H9 (cell line): ENCODE measurements at regions not wholly inside any gene's neighbourhood (a gene's known extent, or its start where the extent isn't known, plus 50 kb on each side); places are given as distances from the start of the nearest gene placed in this dataset.
A peak's percentile ranks its signal among the peaks of the same experiment; 100 is the strongest.

Experiments
- DNase-seq: peaks from one replicate; pipeline ENCODE4 v3.0.0-alpha.2; 2017
- H2AFZ ChIP-seq: one replicate; pipeline ENCODE4 v1.6.1; 2013; ENCODE audit warnings: mild to moderate bottlenecking, low read length, control low read depth, moderate library complexity
- H2AK5ac ChIP-seq: 2 replicates; pipeline ENCODE4 v1.6.1; 2013; ENCODE audit warnings: low read length, control low read depth, mixed read lengths; ENCODE audit not compliant: insufficient read length
- H2BK120ac ChIP-seq: one replicate; pipeline ENCODE4 v1.6.1; 2013; ENCODE audit warnings: low read depth, mild to moderate bottlenecking, low read length, control low read depth, inconsistent platforms; ENCODE audit not compliant: poor library complexity, severe bottlenecking
- H2BK12ac ChIP-seq: 2 replicates; pipeline ENCODE4 v1.6.1; 2013; ENCODE audit warnings: low read length, control low read depth, mixed read lengths, low read depth; ENCODE audit not compliant: insufficient read length
- H2BK15ac ChIP-seq: 2 replicates; pipeline ENCODE4 v1.6.1; 2013; ENCODE audit warnings: low read depth, low read length, control low read depth
- H2BK20ac ChIP-seq: one replicate; pipeline ENCODE4 v1.6.1; 2013; ENCODE audit warnings: low read depth, mild to moderate bottlenecking, low read length, control low read depth, inconsistent platforms; ENCODE audit not compliant: poor library complexity, severe bottlenecking
- H2BK5ac ChIP-seq: 2 replicates; pipeline ENCODE4 v1.6.1; 2013; ENCODE audit warnings: low read length, control low read depth, mixed read lengths; ENCODE audit not compliant: insufficient read length
- H3K14ac ChIP-seq: 2 replicates; pipeline ENCODE4 v1.6.1; 2013; ENCODE audit warnings: low read length, control low read depth; ENCODE audit not compliant: insufficient read depth
- H3K18ac ChIP-seq: 2 replicates; pipeline ENCODE4 v1.6.1; 2013; ENCODE audit warnings: low read depth, mild to moderate bottlenecking, mixed read lengths, low read length, control low read depth; ENCODE audit not compliant: insufficient read length
- H3K23ac ChIP-seq: 2 replicates; pipeline ENCODE4 v1.6.1; 2013; ENCODE audit warnings: low read length, control low read depth, mixed read lengths, low read depth; ENCODE audit not compliant: insufficient read length
- H3K23me2 ChIP-seq: 2 replicates; pipeline ENCODE4 v1.6.1; 2013; ENCODE audit warnings: low read depth, mild to moderate bottlenecking, mixed read lengths, low read length, control low read depth; ENCODE audit not compliant: insufficient read length, poor library complexity, severe bottlenecking
- H3K27ac ChIP-seq: 2 replicates; pipeline ENCODE4 v1.5.1; 2013; ENCODE audit warnings: low read length, control low read depth, mixed read lengths, low read depth; ENCODE audit not compliant: insufficient read length
- H3K27me3 ChIP-seq: 2 replicates; pipeline ENCODE4 v1.6.1; 2013; ENCODE audit warnings: low read length, control low read depth, inconsistent platforms; ENCODE audit not compliant: insufficient read depth
- H3K4ac ChIP-seq: 2 replicates; pipeline ENCODE4 v1.6.1; 2013; ENCODE audit warnings: low read depth, mild to moderate bottlenecking, control low read depth, inconsistent platforms, low read length, moderate library complexity
- H3K4me1 ChIP-seq: 2 replicates; pipeline ENCODE4 v1.6.1; 2013; ENCODE audit warnings: low read length, control low read depth, inconsistent platforms; ENCODE audit not compliant: insufficient read depth
- H3K4me2 ChIP-seq: 2 replicates; pipeline ENCODE4 v1.6.1; 2013; ENCODE audit warnings: low read length, control low read depth, mixed read lengths; ENCODE audit not compliant: insufficient read length, insufficient read depth
- H3K56ac ChIP-seq: 2 replicates; pipeline ENCODE4 v1.6.1; 2013; ENCODE audit warnings: low read depth, mild to moderate bottlenecking, mixed read lengths, low read length, control low read depth; ENCODE audit not compliant: insufficient read length
- H3K79me1 ChIP-seq: 2 replicates; pipeline ENCODE4 v1.6.1; 2013; ENCODE audit warnings: low read depth, mild to moderate bottlenecking, moderate library complexity, low read length, control low read depth, inconsistent platforms; ENCODE audit not compliant: insufficient read depth, poor library complexity, severe bottlenecking
- H3K79me2 ChIP-seq: 2 replicates; pipeline ENCODE4 v1.6.1; 2013; ENCODE audit warnings: low read length, control low read depth, inconsistent platforms; ENCODE audit not compliant: insufficient read depth
- H3K9ac ChIP-seq: 2 replicates; pipeline ENCODE4 v1.6.1; 2013; ENCODE audit warnings: low read length, control low read depth, mixed read lengths; ENCODE audit not compliant: insufficient read length; ENCODE audit errors: extremely low read depth
- H3K9me3 ChIP-seq: one replicate; pipeline ENCODE4 v1.6.1; 2013; ENCODE audit warnings: low read depth, low read length, inconsistent platforms; ENCODE audit not compliant: control insufficient read depth
- H3T11ph ChIP-seq: one replicate; pipeline ENCODE4 v1.6.1; 2013; ENCODE audit warnings: mild to moderate bottlenecking, low read length, control low read depth, inconsistent platforms
- H4K20me1 ChIP-seq: one replicate; pipeline ENCODE4 v1.6.1; 2013; ENCODE audit not compliant: control insufficient read depth, insufficient read length, insufficient read depth
- H4K5ac ChIP-seq: 2 replicates; pipeline ENCODE4 v1.6.1; 2013; ENCODE audit warnings: low read depth, mild to moderate bottlenecking, mixed read lengths, low read length, control low read depth; ENCODE audit not compliant: insufficient read length
- H4K8ac ChIP-seq: replicated peaks from 2 replicates; pipeline ENCODE4 v1.6.1; 2013; ENCODE audit warnings: low read length, control low read depth, mixed read lengths, low read depth; ENCODE audit not compliant: insufficient read length
- H4K91ac ChIP-seq: 2 replicates; pipeline ENCODE4 v1.6.1; 2013; ENCODE audit warnings: low read depth, mild to moderate bottlenecking, moderate library complexity, mixed read lengths, low read length, control low read depth; ENCODE audit not compliant: insufficient read length
- H3K27ac Mint-ChIP-seq, 3 experiments: 2 replicates in 2 of 3; 3 replicates in 1 of 3; pipeline ENCODE4 v1.8.0; 2020 to 2021; ENCODE audit warnings: mixed read lengths in 3 of 3, mild to moderate bottlenecking in 1 of 3, moderate library complexity in 1 of 3
- H3K27me3 Mint-ChIP-seq: 2 replicates; pipeline ENCODE4 v1.8.0; 2021; ENCODE audit warnings: low read depth, mild to moderate bottlenecking, moderate library complexity, mixed read lengths
- H3K36me3 Mint-ChIP-seq, 3 experiments: 2 replicates in 2 of 3; 3 replicates in 1 of 3; pipeline ENCODE4 v1.8.0; 2020 to 2021; ENCODE audit warnings: low read depth in 3 of 3, mixed read lengths in 3 of 3; ENCODE audit not compliant: insufficient read depth in 1 of 3
- H3K4me1 Mint-ChIP-seq, 2 experiments: 2 replicates each; pipeline ENCODE4 v1.8.0; 2020; ENCODE audit warnings: mixed read lengths in 2 of 2
- H3K4me3 Mint-ChIP-seq, 2 experiments: 2 replicates in 1 of 2; 3 replicates in 1 of 2; pipeline ENCODE4 v1.8.0; 2020 to 2021; ENCODE audit warnings: mild to moderate bottlenecking in 2 of 2, mixed read lengths in 2 of 2, moderate library complexity in 1 of 2
- H3K9me3 Mint-ChIP-seq, 2 experiments: 2 replicates in 1 of 2; 3 replicates in 1 of 2; pipeline ENCODE4 v1.8.0; 2020; ENCODE audit warnings: mild to moderate bottlenecking in 2 of 2, mixed read lengths in 2 of 2, moderate library complexity in 1 of 2
- WGBS: extraction: QIAGEN DNeasy Blood & Tissue Kit; methylation state at CpG from one replicate; pipeline ENCODE4 v1.1.7; 2013; ENCODE audit warnings: missing lambda C conversion rate, low lambda C conversion rate, mixed read lengths; ENCODE audit not compliant: insufficient read length; ENCODE audit errors: extremely low coverage; 5-methylcytosine and 5-hydroxymethylcytosine counted together
- TF ChIP-seq, protein P1 (sequence below): fragments of 200-600 bp; sonication (generic); conservative IDR thresholded peaks from 3 replicates; pipeline ENCODE4 v1.8.0; 2021; ENCODE audit warnings: antibody characterized with exemption, mild to moderate bottlenecking

DNA sequence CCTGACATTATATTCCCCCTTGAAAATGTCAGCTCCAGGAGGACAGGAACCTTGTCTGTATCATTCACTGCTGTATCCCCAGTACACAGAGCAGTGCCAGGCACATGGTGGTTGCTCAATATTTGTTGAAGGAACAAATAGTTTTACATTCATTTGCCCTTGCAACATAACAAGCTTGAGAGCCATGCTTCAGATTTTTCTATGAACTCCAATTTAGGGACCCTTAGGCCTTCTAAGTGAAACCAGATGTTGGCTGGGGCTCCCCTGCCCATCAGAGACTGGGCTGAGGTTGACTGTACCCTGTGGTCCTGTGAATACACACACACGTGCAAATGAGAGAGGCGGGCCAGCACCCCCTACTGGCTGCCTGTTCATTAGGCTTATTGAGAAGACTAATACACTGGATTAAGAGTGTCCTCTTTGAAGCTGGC is 214.9 kb upstream of the WWC1 start:
- H3K79me1 ChIP-seq: no peaks in the 10 kb centered on the region
- no peak overlapping the region for H3K18ac ChIP-seq
- no peak overlapping the region for H3K27ac ChIP-seq
- no CpG with 5 or more reads among the region's 2 CpGs for WGBS
- H3K36me3 Mint-ChIP-seq: no peaks in the 10 kb centered on the region; a peak in 1 of 7 replicates
- H3K14ac ChIP-seq: no peak overlapping the region
- H2BK15ac ChIP-seq: no peak overlapping the region
- no peak overlapping the region for H4K91ac ChIP-seq
- no peaks in the 10 kb centered on the region for H4K20me1 ChIP-seq
- H3K4me3 Mint-ChIP-seq: no peak overlapping the region
- no peaks in the 10 kb centered on the region; the same call in 1 of the 2 replicates for H3K4me1 ChIP-seq
- H3K27ac Mint-ChIP-seq: no peak overlapping the region
- peaks cover 12% of the 10 kb centered on the region for H3K27me3 Mint-ChIP-seq
- no peak overlapping the region for H3K4me2 ChIP-seq
- H2AFZ ChIP-seq: no peak overlapping the region
- no peaks in the 10 kb centered on the region for H3K27me3 ChIP-seq
- no peak overlapping the region for H3K9ac ChIP-seq
- H2BK120ac ChIP-seq: no peak overlapping the region
- H2BK12ac ChIP-seq: no peak overlapping the region
- H3K79me2 ChIP-seq: no peaks in the 10 kb centered on the region
- no peak overlapping the region for H3T11ph ChIP-seq
- H3K23ac ChIP-seq: no peak overlapping the region
- H2BK20ac ChIP-seq: no peak overlapping the region
- H3K23me2 ChIP-seq: no peaks in the 10 kb centered on the region
- no peaks in the 10 kb centered on the region for H3K9me3 ChIP-seq
- H4K8ac ChIP-seq: no peak overlapping the region
- H3K4ac ChIP-seq: no peak overlapping the region
- H2BK5ac ChIP-seq: no peak overlapping the region
- TF ChIP-seq, protein P1, sequence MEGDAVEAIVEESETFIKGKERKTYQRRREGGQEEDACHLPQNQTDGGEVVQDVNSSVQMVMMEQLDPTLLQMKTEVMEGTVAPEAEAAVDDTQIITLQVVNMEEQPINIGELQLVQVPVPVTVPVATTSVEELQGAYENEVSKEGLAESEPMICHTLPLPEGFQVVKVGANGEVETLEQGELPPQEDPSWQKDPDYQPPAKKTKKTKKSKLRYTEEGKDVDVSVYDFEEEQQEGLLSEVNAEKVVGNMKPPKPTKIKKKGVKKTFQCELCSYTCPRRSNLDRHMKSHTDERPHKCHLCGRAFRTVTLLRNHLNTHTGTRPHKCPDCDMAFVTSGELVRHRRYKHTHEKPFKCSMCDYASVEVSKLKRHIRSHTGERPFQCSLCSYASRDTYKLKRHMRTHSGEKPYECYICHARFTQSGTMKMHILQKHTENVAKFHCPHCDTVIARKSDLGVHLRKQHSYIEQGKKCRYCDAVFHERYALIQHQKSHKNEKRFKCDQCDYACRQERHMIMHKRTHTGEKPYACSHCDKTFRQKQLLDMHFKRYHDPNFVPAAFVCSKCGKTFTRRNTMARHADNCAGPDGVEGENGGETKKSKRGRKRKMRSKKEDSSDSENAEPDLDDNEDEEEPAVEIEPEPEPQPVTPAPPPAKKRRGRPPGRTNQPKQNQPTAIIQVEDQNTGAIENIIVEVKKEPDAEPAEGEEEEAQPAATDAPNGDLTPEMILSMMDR: peak; percentile 77
- peak; percentile 80 for DNase-seq
- H4K5ac ChIP-seq: no peak overlapping the region
- H3K9me3 Mint-ChIP-seq: peaks cover 0 to 2% of the 10 kb centered on the region in 2 experiments; a peak in 3 of 5 replicates
- no peak overlapping the region for H3K56ac ChIP-seq
- H3K4me1 Mint-ChIP-seq: peaks cover 3 to 4% of the 10 kb centered on the region in 2 experiments; a peak in 2 of 4 replicates
- H2AK5ac ChIP-seq: no peak overlapping the region
